Breast epithelium (tissue), 4 donors: ENCODE measurements at regions not wholly inside any gene's neighbourhood (a gene's known extent, or its start where the extent isn't known, plus 50 kb on each side); places are given as distances from the start of the nearest gene placed in this dataset.

ENCODE experiments used
- DNase-seq, 2 donors: peaks; one replicate each; pipeline ENCODE4 v3.0.0-alpha.2; 2019; ENCODE audit warnings: low spot score in 2 of 2
- H3K27ac ChIP-seq, 2 donors: fragments of 200-600 bp; sonication (generic) in 1 of 2; one replicate each; pipeline ENCODE4 v1.5.1; 2016 to 2019; ENCODE audit warnings: mild to moderate bottlenecking in 1 of 2
- H3K27me3 ChIP-seq, 2 donors: fragments of 200-600 bp; sonication (generic) in 1 of 2; one replicate each; pipeline versions ENCODE4 v1.5.1 to v1.6.0; 2017 to 2019; ENCODE audit warnings: control low read depth in 1 of 2, mild to moderate bottlenecking in 1 of 2
- H3K36me3 ChIP-seq: fragments of 200-600 bp; one replicate; pipeline ENCODE4 v1.5.1; 2019
- H3K4me1 ChIP-seq, 2 donors: fragments of 200-600 bp; sonication (generic); one replicate each; pipeline ENCODE4 v1.5.1; 2016 to 2019; ENCODE audit warnings: control low read depth in 1 of 2
- H3K4me3 ChIP-seq, 3 donors: fragments of 200-600 bp; sonication (generic); 1 replicate in 2 of 3; 2 replicates in 1 of 3; pipeline ENCODE4 v1.5.1; 2016 to 2019; ENCODE audit warnings: mild to moderate bottlenecking in 3 of 3, moderate library complexity in 2 of 3
- H3K9me3 ChIP-seq, 2 donors: fragments of 200-600 bp; sonication (generic) in 1 of 2; one replicate each; pipeline ENCODE4 v1.5.1; 2016 to 2019; ENCODE audit warnings: control low read depth in 1 of 2
- CTCF ChIP-seq, 3 donors: fragments of 450-650 bp; IDR thresholded peaks; one replicate each; pipeline ENCODE4 v1.5.1; 2016 to 2017; ENCODE audit warnings: antibody characterized with exemption in 3 of 3, mild to moderate bottlenecking in 3 of 3, moderate library complexity in 3 of 3
- POLR2A ChIP-seq: fragments of 450-650 bp; IDR thresholded peaks from one replicate; pipeline ENCODE4 v1.6.1; 2016; ENCODE audit warnings: antibody characterized with exemption, mild to moderate bottlenecking, moderate library complexity
- POLR2AphosphoS5 ChIP-seq, 3 donors: sonication (generic); formaldehyde crosslinking; IDR thresholded peaks; one replicate each; pipeline ENCODE4 v1.6.1; 2017; ENCODE audit warnings: antibody characterized with exemption in 3 of 3
- intact Hi-C: fragments of 100-400 bp; cut with DNase I; formaldehyde crosslinking; loops from one replicate; pipeline ENCODE4 v1.15.1; 2023; ENCODE audit warnings: low total_unique reads

- Histone ChIP-seq H3K9me3 (no peaks in the 10 kb centered on the region), H3K4me1 (no peaks in the 10 kb centered on the region), H3K27me3 (no peaks in the 10 kb centered on the region), H3K27ac (no peak overlapping the region), H3K4me3 (no peak overlapping the region), H3K36me3 (no peaks in the 10 kb centered on the region)
- TF ChIP-seq POLR2A (no peak), POLR2AphosphoS5 (IDR thresholded peaks at IDR 0.05) (no peak), CTCF (IDR thresholded peaks at IDR 0.05) (no peak)
- intact Hi-C loops: no loop called here
- no peak for DNase-seq
Observed at GRCh38 chr7:18317941-18318340, 177.6 kb upstream of the HDAC9 start.

- Histone ChIP-seq H3K4me3 (no peak overlapping the region), H3K27ac (no peak overlapping the region), H3K36me3 (no peaks in the 10 kb centered on the region), H3K9me3 (no peaks in the 10 kb centered on the region), H3K27me3 (no peaks in the 10 kb centered on the region), H3K4me1 (no peaks in the 10 kb centered on the region)
- TF ChIP-seq POLR2A (no peak), POLR2AphosphoS5 (IDR thresholded peaks at IDR 0.05) (no peak), CTCF (IDR thresholded peaks at IDR 0.05) (no peak)
- DNase-seq: no peak
- intact Hi-C loops: no loop called here
Observed at GRCh38 chr7:18320422-18320821, 175.1 kb upstream of the HDAC9 start.

GRCh38 chr7:18320971-18321567, 174.5 kb upstream of the HDAC9 start:
- Histone ChIP-seq H3K9me3 (no peaks in the 10 kb centered on the region), H3K27ac (no peak overlapping the region), H3K4me3 (no peak overlapping the region), H3K27me3 (no peaks in the 10 kb centered on the region), H3K36me3 (no peaks in the 10 kb centered on the region), H3K4me1 (no peaks in the 10 kb centered on the region)
- DNase-seq: no peak
- intact Hi-C loops: no loop called here
- no peak for TF ChIP-seq POLR2A
- TF ChIP-seq CTCF (IDR thresholded peaks at IDR 0.05): peak; percentile 23 to 54 (median 29)

GRCh38 chr7:18330548-18330947, 165.0 kb upstream of the HDAC9 start:
- no peak overlapping the region for H3K27ac ChIP-seq
- H3K4me3 ChIP-seq: no peak overlapping the region
- no peaks in the 10 kb centered on the region for H3K4me1 ChIP-seq
- TF ChIP-seq POLR2A (no peak), CTCF (IDR thresholded peaks at IDR 0.05) (no peak)
- H3K27me3 ChIP-seq: no peaks in the 10 kb centered on the region
- no peaks in the 10 kb centered on the region for H3K36me3 ChIP-seq
- no peak for DNase-seq
- no peaks in the 10 kb centered on the region for H3K9me3 ChIP-seq
- intact Hi-C loops: no loop called here

- TF ChIP-seq POLR2A (no peak), CTCF (IDR thresholded peaks at IDR 0.05) (no peak), POLR2AphosphoS5 (IDR thresholded peaks at IDR 0.05) (no peak)
- Histone ChIP-seq H3K27ac (no peak overlapping the region), H3K27me3 (no peaks in the 10 kb centered on the region), H3K4me3 (no peak overlapping the region), H3K9me3 (no peaks in the 10 kb centered on the region), H3K36me3 (no peaks in the 10 kb centered on the region), H3K4me1 (no peaks in the 10 kb centered on the region)
- no peak for DNase-seq
- intact Hi-C loops: no loop called here
Observed at GRCh38 chr7:18336626-18337025, 158.9 kb upstream of the HDAC9 start.
